ENCODE measurements at regions not wholly inside any gene's neighbourhood (a gene's known extent, or its start where the extent isn't known, plus 50 kb on each side); places are given as distances from the start of the nearest gene placed in this dataset.

GRCh38 chr17:10920558-10921108 is 82.7 kb upstream of the PIRT start:
- no peak for DNase-seq
- WGBS, 5 donors: 61 to 79% (median 74%) methylated on average over 5 of the region's 5 CpGs
- intact Hi-C loops (cut with DNase I; ENCODE audit: low total_unique reads): no loop called here
- H3K36me3 ChIP-seq: no peaks in the 10 kb centered on the region
- no peaks in the 10 kb centered on the region for H3K4me1 ChIP-seq
- H3K27ac ChIP-seq: no peak overlapping the region
- no peaks in the 10 kb centered on the region for H3K9me3 ChIP-seq
- TF ChIP-seq CTCF (IDR thresholded peaks at IDR 0.05 in 8 of 11, conservative IDR thresholded peaks at IDR 0.05 in 3 of 11) (no peak), POLR2A (IDR thresholded peaks at IDR 0.05) (no peak), POLR2AphosphoS5 (IDR thresholded peaks at IDR 0.05) (no peak)
- no peak overlapping the region for H3K4me3 ChIP-seq
- no peaks in the 10 kb centered on the region for H3K27me3 ChIP-seq (replicated peaks in 1 of 7)

- Histone ChIP-seq H3K27me3 (replicated peaks in 1 of 7) (peaks cover 0 to 17% (median 0%) of the 10 kb centered on the region in 7 donors), H3K36me3 (no peaks in the 10 kb centered on the region), H3K27ac (no peak overlapping the region), H3K4me3 (no peak overlapping the region), H3K4me1 (no peaks in the 10 kb centered on the region), H3K9me3 (peaks cover 0 to 25% (median 7%) of the 10 kb centered on the region in 8 donors)
- intact Hi-C loops (cut with DNase I; ENCODE audit: low total_unique reads): no loop called here
- no peak for DNase-seq
- WGBS, 5 donors: 79 to 84% (median 83%) methylated on average over 7 of the region's 7 CpGs
- TF ChIP-seq POLR2AphosphoS5 (IDR thresholded peaks at IDR 0.05) (no peak), POLR2A (IDR thresholded peaks at IDR 0.05) (no peak), CTCF (IDR thresholded peaks at IDR 0.05 in 8 of 11, conservative IDR thresholded peaks at IDR 0.05 in 3 of 11) (no peak)
Observed at GRCh38 chr17:10907370-10907769, 69.5 kb upstream of the PIRT start.

- Histone ChIP-seq H3K4me1 (no peaks in the 10 kb centered on the region), H3K4me3 (no peak overlapping the region), H3K9me3 (no peaks in the 10 kb centered on the region), H3K36me3 (no peaks in the 10 kb centered on the region), H3K27ac (no peak overlapping the region), H3K27me3 (replicated peaks in 1 of 7) (no peaks in the 10 kb centered on the region)
- intact Hi-C loops (cut with DNase I; ENCODE audit: low total_unique reads): no loop called here
- DNase-seq: no peak
- no peak for TF ChIP-seq POLR2A (IDR thresholded peaks at IDR 0.05)
- TF ChIP-seq POLR2AphosphoS5 (IDR thresholded peaks at IDR 0.05): no peak
- TF ChIP-seq CTCF (IDR thresholded peaks at IDR 0.05 in 8 of 11, conservative IDR thresholded peaks at IDR 0.05 in 3 of 11): no peak
Observed at GRCh38 chr17:10899281-10899680, 61.4 kb upstream of the PIRT start.

GRCh38 chr17:10894220-10894619 is 56.3 kb upstream of the PIRT start:
- no peak for DNase-seq
- TF ChIP-seq CTCF (IDR thresholded peaks at IDR 0.05 in 8 of 11, conservative IDR thresholded peaks at IDR 0.05 in 3 of 11) (no peak), POLR2AphosphoS5 (IDR thresholded peaks at IDR 0.05) (no peak), POLR2A (IDR thresholded peaks at IDR 0.05) (no peak)
- WGBS, 5 donors: 49 to 85% (median 72%) methylated on average over 2 of the region's 2 CpGs

More at GRCh38 chr17:10894220-10894619, 56.3 kb upstream of the PIRT start:
- intact Hi-C loops (cut with DNase I; ENCODE audit: low total_unique reads): no loop called here
- Histone ChIP-seq H3K4me1 (no peaks in the 10 kb centered on the region), H3K36me3 (no peaks in the 10 kb centered on the region), H3K9me3 (peaks cover 0 to 5% (median 0%) of the 10 kb centered on the region in 8 donors), H3K27me3 (replicated peaks in 1 of 7) (peaks cover 0 to 8% (median 0%) of the 10 kb centered on the region in 7 donors), H3K4me3 (no peak overlapping the region), H3K27ac (no peak overlapping the region)

Measured in spleen (tissue), 11 donors.